Retinal pigment epithelial cell (primary cell): ENCODE measurements at regions not wholly inside any gene's neighbourhood (a gene's known extent, or its start where the extent isn't known, plus 50 kb on each side); places are given as distances from the start of the nearest gene placed in this dataset.
"Not testable (repeated sequence)": the region's sequence is repeated elsewhere in the genome, so short reads cannot be mapped to it uniquely, and the experiment has no call there.

ENCODE experiments used
- DNase-seq: peaks from one replicate; pipeline ENCODE4 v3.0.0-alpha.2; 2010; ENCODE audit warnings: low read depth
- H3K4me3 ChIP-seq: 2 replicates; pipeline ENCODE4 v1.5.1; 2011; ENCODE audit warnings: mild to moderate bottlenecking, low read length, control low read depth, moderate library complexity
- TF ChIP-seq, protein P1 (sequence below): conservative IDR thresholded peaks from 2 replicates; pipeline ENCODE4 v1.5.1; 2011; ENCODE audit warnings: low read depth, low read length, control low read depth, inconsistent platforms

DNA sequence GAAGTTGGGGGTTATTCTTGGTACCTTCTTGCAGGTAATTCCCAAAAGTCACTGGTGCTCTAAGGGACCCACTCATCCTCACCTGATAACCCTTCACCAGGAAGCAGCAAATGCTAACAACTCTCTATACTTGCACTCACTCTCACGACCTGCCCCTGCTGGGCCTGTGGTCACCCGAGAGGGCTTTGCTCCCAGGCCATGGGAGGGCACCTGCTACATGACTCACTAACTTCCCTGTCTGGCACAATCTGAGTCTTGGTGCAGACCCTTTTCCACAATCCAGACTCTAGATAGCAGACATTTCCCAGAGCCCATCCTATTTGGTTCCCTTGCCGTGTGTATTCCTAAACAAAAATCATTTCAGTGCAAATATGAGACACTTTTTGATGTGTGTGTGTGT is 403.8 kb upstream of the FAT1 start:
- TF ChIP-seq, protein P1, sequence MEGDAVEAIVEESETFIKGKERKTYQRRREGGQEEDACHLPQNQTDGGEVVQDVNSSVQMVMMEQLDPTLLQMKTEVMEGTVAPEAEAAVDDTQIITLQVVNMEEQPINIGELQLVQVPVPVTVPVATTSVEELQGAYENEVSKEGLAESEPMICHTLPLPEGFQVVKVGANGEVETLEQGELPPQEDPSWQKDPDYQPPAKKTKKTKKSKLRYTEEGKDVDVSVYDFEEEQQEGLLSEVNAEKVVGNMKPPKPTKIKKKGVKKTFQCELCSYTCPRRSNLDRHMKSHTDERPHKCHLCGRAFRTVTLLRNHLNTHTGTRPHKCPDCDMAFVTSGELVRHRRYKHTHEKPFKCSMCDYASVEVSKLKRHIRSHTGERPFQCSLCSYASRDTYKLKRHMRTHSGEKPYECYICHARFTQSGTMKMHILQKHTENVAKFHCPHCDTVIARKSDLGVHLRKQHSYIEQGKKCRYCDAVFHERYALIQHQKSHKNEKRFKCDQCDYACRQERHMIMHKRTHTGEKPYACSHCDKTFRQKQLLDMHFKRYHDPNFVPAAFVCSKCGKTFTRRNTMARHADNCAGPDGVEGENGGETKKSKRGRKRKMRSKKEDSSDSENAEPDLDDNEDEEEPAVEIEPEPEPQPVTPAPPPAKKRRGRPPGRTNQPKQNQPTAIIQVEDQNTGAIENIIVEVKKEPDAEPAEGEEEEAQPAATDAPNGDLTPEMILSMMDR: no peak
- no peak overlapping the region for H3K4me3 ChIP-seq
- no peak for DNase-seq

DNA sequence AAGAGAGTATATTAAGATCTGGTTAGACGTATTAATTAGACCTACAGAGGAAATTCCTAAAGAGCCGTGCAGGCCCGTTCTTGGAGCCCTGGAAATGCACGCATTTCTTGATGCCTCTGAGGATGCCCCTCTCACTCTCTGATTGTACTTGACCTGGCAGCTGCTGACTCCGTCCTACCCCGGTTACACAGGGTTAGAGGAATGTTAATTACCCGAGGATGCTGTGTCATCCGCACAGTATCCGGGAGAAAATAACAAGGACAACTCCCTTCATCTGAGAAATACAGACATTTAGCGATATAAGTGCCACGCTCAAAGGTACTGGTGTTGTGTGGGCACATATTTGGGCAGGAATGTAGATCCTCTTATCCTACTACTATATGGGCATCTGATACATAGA is 404.6 kb upstream of the FAT1 start:
- DNase-seq: no peak
- H3K4me3 ChIP-seq: no peak overlapping the region
- TF ChIP-seq, protein P1: no peak

DNA sequence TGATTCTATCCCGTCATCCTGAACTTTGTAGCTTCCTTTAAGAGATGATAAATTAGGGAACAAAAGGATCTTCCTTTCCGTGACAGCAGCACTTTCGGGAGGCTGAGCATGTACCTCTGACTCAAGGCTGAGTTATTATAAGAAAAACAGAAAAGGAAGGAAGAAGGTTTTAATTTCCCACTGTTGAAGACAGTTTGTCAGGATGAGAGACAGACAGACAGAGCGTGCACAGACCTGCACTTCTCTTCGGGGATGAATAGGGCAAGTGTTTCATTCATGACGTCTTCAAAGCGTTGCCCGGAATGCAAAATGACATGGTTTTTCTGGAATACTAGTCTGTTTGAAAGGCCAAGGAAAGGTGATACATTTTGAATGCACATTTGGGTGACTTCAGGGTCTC is 405.3 kb upstream of the FAT1 start:
- TF ChIP-seq, protein P1: no peak
- no peak for DNase-seq

DNA sequence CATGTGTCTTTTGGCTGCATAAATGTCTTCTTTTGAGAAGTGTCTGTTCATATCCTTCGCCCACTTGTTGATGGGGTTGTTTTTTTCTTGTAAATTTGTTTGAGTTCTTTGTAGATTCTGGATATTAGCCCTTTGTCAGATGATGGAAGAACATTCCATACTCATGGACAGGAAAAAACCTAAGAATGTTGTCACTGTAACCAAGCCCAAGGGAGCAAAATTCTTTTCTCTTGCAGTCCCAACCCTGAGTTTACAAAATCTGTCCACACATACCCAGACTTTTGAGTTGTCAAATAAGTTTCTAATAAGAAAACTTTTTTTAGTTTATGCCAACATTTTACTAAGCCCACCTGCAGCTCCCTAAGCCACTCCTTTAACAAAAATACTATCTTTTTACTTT is 408.2 kb upstream of the FAT1 start:
- H3K4me3 ChIP-seq, DNase-seq: not testable (repeated sequence)

More for the DNA sequence above, 405.3 kb upstream of the FAT1 start:
- no peak overlapping the region for H3K4me3 ChIP-seq

DNA sequence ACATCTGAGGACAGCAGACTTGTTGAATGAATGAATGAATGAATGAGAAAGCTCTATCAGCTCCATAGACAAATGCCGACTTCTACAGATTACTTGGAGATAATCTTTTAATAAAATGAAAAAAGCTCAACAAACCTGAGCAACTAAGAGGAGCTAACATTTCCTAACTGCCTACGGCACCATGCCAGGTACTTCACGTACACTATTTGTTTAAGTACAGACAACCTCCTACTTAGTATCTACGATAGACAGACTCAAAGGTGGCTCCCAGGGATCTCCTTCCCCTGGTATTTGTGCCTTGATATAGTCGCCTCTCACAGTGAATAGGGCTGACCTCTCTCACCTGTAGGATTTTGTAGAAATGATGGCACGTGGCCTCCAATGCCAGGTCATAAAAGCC is 412.2 kb upstream of the FAT1 start:
- DNase-seq: no peak
- TF ChIP-seq, protein P1: no peak
- H3K4me3 ChIP-seq: no peak overlapping the region

DNA sequence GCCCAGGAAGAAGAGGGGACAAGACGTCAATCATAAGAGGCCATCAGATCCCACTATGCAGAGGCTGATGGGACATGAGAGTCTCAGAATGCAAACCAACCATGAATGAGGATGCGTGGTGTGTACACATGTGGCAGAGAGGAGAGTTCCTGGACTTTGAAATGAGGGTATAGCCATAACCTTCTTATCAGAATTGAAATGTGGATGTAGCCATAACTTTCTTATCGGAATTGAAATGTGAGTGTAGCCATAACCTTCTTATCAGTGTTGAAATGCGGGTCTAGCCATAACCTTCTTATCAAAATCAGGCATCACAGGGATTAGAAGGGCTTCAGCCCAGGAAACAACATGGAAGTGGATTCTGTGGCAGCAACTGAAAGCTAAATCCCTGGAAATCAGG is 415.5 kb upstream of the FAT1 start:
- H3K4me3 ChIP-seq: no peak overlapping the region
- no peak for DNase-seq
- TF ChIP-seq, protein P1: no peak

DNA sequence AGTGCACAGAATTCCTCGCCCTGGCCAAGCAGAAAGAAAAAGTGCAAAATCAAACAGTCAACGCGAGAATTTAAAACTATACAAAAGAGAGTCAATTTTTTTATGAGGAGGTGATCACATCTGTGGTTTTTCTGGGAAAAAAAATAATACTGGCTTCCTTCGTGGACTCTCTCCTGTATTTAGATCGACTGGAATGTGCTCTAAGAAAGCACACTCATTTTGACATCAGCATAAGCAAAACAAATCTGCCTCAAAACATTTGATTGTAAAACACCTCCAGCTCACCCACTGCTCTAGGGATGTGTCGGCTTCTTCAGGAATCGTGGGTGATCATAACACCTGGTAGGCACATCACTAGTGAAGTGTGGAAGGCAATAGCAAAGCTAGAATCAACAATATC is 417.4 kb upstream of the FAT1 start:
- no peak overlapping the region for H3K4me3 ChIP-seq
- DNase-seq: no peak
- TF ChIP-seq, protein P1: no peak
